ENCODE measurements at regions not wholly inside any gene's neighbourhood (a gene's known extent, or its start where the extent isn't known, plus 50 kb on each side); places are given as distances from the start of the nearest gene placed in this dataset.

- H3K9me3 Mint-ChIP-seq: no peaks in the 10 kb centered on the region
- ChIA-PET POLR2A (no interaction called here), CTCF (no interaction called here)
- H3K27me3 Mint-ChIP-seq: peaks cover 2% of the 10 kb centered on the region
- no peaks in the 10 kb centered on the region for H3K36me3 Mint-ChIP-seq (ENCODE audit: low read depth)
- no peak for DNase-seq
- no peak overlapping the region for H3K27ac Mint-ChIP-seq
- H3K4me3 Mint-ChIP-seq: no peak overlapping the region
- H3K4me1 Mint-ChIP-seq: no peaks in the 10 kb centered on the region
Measured at GRCh38 chr2:198220763-198221610, 416.6 kb downstream of the PLCL1 start.

- ChIA-PET POLR2A (no interaction called here), CTCF (interaction anchor here (1.1 kb wide), 1 partner anchor 77 kb away, joined by 3 read pairs; no protein-coding TSS in a partner anchor)
- peaks cover 2% of the 10 kb centered on the region for H3K27me3 Mint-ChIP-seq
- no peak for DNase-seq
- no peaks in the 10 kb centered on the region for H3K4me1 Mint-ChIP-seq
- no peak overlapping the region for H3K27ac Mint-ChIP-seq
- no peaks in the 10 kb centered on the region for H3K36me3 Mint-ChIP-seq (ENCODE audit: low read depth)
- no peak overlapping the region for H3K4me3 Mint-ChIP-seq
- no peaks in the 10 kb centered on the region for H3K9me3 Mint-ChIP-seq
Measured at GRCh38 chr2:198219292-198219691, 414.9 kb downstream of the PLCL1 start.

- H3K4me3 Mint-ChIP-seq: no peak overlapping the region
- ChIA-PET CTCF (no interaction called here), POLR2A (no interaction called here)
- no peak overlapping the region for H3K27ac Mint-ChIP-seq
- no peaks in the 10 kb centered on the region for H3K9me3 Mint-ChIP-seq
- no peak for DNase-seq
- no peaks in the 10 kb centered on the region for H3K4me1 Mint-ChIP-seq
- no peaks in the 10 kb centered on the region for H3K36me3 Mint-ChIP-seq (ENCODE audit: low read depth)
- H3K27me3 Mint-ChIP-seq: peaks cover 2% of the 10 kb centered on the region
Measured at GRCh38 chr2:198214114-198214596, 409.8 kb downstream of the PLCL1 start.

- CTCF ChIA-PET: interaction anchor here (0.7 kb wide), 1 partner anchor 65 kb away, joined by 3 read pairs; no protein-coding TSS in a partner anchor
- Mint-ChIP-seq H3K27me3 (no peaks in the 10 kb centered on the region), H3K9me3 (no peaks in the 10 kb centered on the region), H3K4me3 (no peak overlapping the region), H3K36me3 (ENCODE audit: low read depth) (no peaks in the 10 kb centered on the region), H3K4me1 (no peaks in the 10 kb centered on the region), H3K27ac (no peak overlapping the region)
- DNase-seq: no peak
- POLR2A ChIA-PET: no interaction called here
Measured at GRCh38 chr2:198213253-198213652, 408.9 kb downstream of the PLCL1 start.

GRCh38 chr2:198211706-198212105, 407.3 kb downstream of the PLCL1 start:
- Mint-ChIP-seq H3K27ac (no peak overlapping the region), H3K4me3 (no peak overlapping the region), H3K9me3 (no peaks in the 10 kb centered on the region), H3K36me3 (ENCODE audit: low read depth) (no peaks in the 10 kb centered on the region), H3K4me1 (no peaks in the 10 kb centered on the region), H3K27me3 (no peaks in the 10 kb centered on the region)
- DNase-seq: no peak
- CTCF ChIA-PET: no interaction called here
- POLR2A ChIA-PET: no interaction called here

GRCh38 chr2:198203336-198204069, 399.1 kb downstream of the PLCL1 start:
- POLR2A ChIA-PET: no interaction called here
- Mint-ChIP-seq H3K36me3 (ENCODE audit: low read depth) (no peaks in the 10 kb centered on the region), H3K4me1 (no peaks in the 10 kb centered on the region), H3K27ac (no peak overlapping the region), H3K9me3 (no peaks in the 10 kb centered on the region), H3K27me3 (peaks cover 2% of the 10 kb centered on the region), H3K4me3 (no peak overlapping the region)
- CTCF ChIA-PET: no interaction called here
- DNase-seq: no peak

Measured in activated CD4-positive, alpha-beta memory T cell treated with anti-CD3 and anti-CD28 coated beads, Interleukin-2, amount 10 ng/mL, durations not matched to agents 7 days and 5 days (primary cell).